Small intestine (tissue), 7 donors: ENCODE measurements at regions not wholly inside any gene's neighbourhood (a gene's known extent, or its start where the extent isn't known, plus 50 kb on each side); places are given as distances from the start of the nearest gene placed in this dataset.

Experiments
- DNase-seq, 2 donors: peaks; one replicate each; pipeline versions ENCODE4 v3.0.0 to v3.0.0-alpha.2; 2013
- FAIRE-seq: peaks from 2 replicates; lab custom pipeline; 2012; peaks lifted over from hg19 to GRCh38; lab: Jason Lieb, UNC
- H3K27ac ChIP-seq, 3 donors: one replicate each; pipeline ENCODE4 v1.5.1; 2013; ENCODE audit warnings: low read length in 2 of 3, mild to moderate bottlenecking in 2 of 3, control low read depth in 1 of 3, inconsistent platforms in 1 of 3, low read depth in 1 of 3, moderate library complexity in 1 of 3
- H3K27me3 ChIP-seq, 3 donors: one replicate each; pipeline ENCODE4 v1.6.1; 2013; ENCODE audit warnings: low read length in 3 of 3, inconsistent platforms in 1 of 3; ENCODE audit not compliant: control insufficient read depth in 3 of 3, insufficient read depth in 3 of 3
- H3K36me3 ChIP-seq, 3 donors: one replicate each; pipeline ENCODE4 v1.6.1; 2013; ENCODE audit warnings: low read length in 3 of 3, inconsistent platforms in 1 of 3, low read depth in 1 of 3, mild to moderate bottlenecking in 1 of 3, moderate library complexity in 1 of 3; ENCODE audit not compliant: control insufficient read depth in 3 of 3, insufficient read depth in 2 of 3
- H3K4me1 ChIP-seq, 3 donors: one replicate each; pipeline ENCODE4 v1.6.1; 2013; ENCODE audit warnings: low read length in 2 of 3, inconsistent platforms in 1 of 3, low read depth in 1 of 3, mild to moderate bottlenecking in 1 of 3, moderate library complexity in 1 of 3; ENCODE audit not compliant: control insufficient read depth in 3 of 3, insufficient read depth in 2 of 3
- H3K4me3 ChIP-seq, 3 donors: one replicate each; pipeline ENCODE4 v1.5.1; 2013; ENCODE audit warnings: low read length in 3 of 3, control low read depth in 1 of 3, inconsistent platforms in 1 of 3, low read depth in 1 of 3, mild to moderate bottlenecking in 1 of 3, moderate library complexity in 1 of 3
- H3K9me3 ChIP-seq, 2 donors: one replicate each; pipeline ENCODE4 v1.6.1; 2013; ENCODE audit warnings: low read depth in 1 of 2, low read length in 1 of 2; ENCODE audit not compliant: control insufficient read depth in 2 of 2, insufficient read depth in 1 of 2
- WGBS, 3 donors: extraction: QIAGEN DNeasy Blood & Tissue Kit; methylation state at CpG; one replicate each; pipeline ENCODE4 v1.1.7; 2013; 5-methylcytosine and 5-hydroxymethylcytosine counted together
- donor health status: healthy with polysubstance abuse.
- donor health status: control.
- donor health status: control.
- donor health status: Bipolar disorder and iron deficiency.
- donor health status: healthy.

DNA sequence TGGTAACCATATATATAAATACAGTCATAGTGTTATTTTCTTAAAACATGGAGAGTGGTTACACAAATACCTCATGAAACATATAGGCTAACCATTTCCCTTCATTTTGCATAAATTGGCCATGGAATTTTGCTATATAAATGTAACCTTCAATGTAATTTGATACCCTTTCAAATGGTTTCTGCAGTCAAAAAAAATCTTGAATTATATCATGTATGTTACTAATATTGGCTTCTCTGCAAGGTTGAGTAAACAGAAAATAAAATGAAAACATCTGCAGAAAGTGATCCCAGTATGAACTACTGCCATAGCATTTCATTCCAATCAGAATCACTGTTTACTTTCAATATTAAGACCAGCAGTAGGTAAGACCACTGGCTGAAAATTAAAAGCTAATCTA lies 1165.9 kb upstream of the TENM3 start:
- no peak for FAIRE-seq
- H3K36me3 ChIP-seq: no peaks in the 10 kb centered on the region
- H3K27ac ChIP-seq: no peak overlapping the region
- peaks cover 0 to 9% of the 10 kb centered on the region in 2 donors for H3K9me3 ChIP-seq
- no peak for DNase-seq
- H3K4me3 ChIP-seq: no peak overlapping the region
- no peaks in the 10 kb centered on the region for H3K27me3 ChIP-seq
- no peaks in the 10 kb centered on the region for H3K4me1 ChIP-seq

DNA sequence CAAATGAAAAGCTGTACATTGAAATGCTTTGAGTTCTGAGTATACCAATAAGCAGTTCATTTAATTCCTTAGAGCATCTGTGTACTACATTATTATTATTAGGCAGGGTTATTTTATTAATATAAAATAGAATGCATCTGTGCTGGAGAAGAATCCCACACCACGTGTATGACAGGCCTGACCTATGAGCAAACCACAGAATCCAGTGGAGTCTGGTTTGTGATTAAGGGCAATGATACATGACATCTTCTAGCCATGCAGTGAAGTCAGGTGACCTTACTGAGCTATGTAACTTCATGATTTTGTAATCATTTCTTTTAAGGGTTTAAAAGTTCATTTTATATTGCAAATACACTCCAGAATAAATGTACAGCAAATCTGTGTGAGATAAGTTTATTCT lies 1165.0 kb upstream of the TENM3 start:
- no peak overlapping the region for H3K4me3 ChIP-seq
- WGBS, 3 donors: 45 to 65% (median 56%) methylated on average over 1 of the region's 1 CpG

DNA sequence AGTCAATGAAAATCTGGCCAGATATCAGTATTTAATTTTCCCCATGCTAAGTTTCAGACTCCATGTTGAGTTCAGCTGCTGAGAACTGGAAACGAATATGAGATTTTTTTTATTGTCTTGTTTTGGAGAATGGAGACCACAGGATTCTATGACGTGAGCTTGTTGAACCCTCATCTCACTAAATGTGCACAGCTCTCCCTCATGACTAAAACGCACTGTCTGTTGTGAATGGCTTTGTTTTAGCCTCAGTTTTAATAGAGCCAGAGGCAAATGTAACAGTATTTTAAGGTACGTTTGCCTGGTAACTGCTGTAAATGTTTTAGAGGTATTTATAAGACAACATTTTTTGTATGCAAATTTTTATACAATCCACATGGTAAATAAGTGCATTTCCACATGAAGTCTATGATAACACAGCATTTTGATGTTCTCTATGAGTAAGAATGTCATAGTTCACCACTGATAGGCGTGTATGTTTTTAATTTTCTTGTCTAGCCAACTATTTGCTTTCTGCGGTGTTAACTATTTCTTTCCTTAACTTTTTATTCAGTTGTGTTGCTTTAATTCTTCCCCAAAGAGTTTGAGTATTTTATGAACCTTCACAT lies 1159.3 kb upstream of the TENM3 start:
- FAIRE-seq: no peak

More for the DNA sequence above, 1165.0 kb upstream of the TENM3 start:
- H3K27me3 ChIP-seq: no peaks in the 10 kb centered on the region
- FAIRE-seq (no peak), DNase-seq (no peak)
- no peaks in the 10 kb centered on the region for H3K36me3 ChIP-seq
- H3K4me1 ChIP-seq: no peaks in the 10 kb centered on the region
- no peak overlapping the region for H3K27ac ChIP-seq
- H3K9me3 ChIP-seq: peaks cover 0 to 9% of the 10 kb centered on the region in 2 donors

DNA sequence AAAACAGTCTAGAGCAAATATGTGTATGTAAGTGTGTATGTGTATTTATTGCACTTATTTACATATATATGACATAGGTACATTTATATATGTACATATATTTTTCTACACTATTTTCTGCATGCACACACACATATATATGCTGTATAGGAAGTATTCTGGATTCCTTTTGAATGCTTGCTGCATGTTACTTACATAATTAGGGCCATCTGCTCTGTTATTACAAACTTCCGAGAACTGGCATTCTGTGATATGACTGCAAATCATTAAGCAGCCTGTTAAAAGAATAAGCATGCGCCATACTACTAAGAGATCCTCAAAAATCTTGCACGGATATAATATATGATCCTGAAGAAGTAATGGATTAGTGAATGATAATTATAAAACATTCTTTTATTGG lies 1157.6 kb upstream of the TENM3 start:
- Histone ChIP-seq H3K4me3 (no peak overlapping the region), H3K36me3 (no peaks in the 10 kb centered on the region), H3K9me3 (no peaks in the 10 kb centered on the region), H3K27me3 (no peaks in the 10 kb centered on the region), H3K4me1 (no peaks in the 10 kb centered on the region), H3K27ac (no peak overlapping the region)
- no peak for FAIRE-seq
- DNase-seq: no peak
- WGBS, 3 donors: 31 to 60% (median 41%) methylated on average over 3 of the region's 3 CpGs

More for the DNA sequence above, 1159.3 kb upstream of the TENM3 start:
- DNase-seq: no peak
- Histone ChIP-seq H3K9me3 (no peaks in the 10 kb centered on the region), H3K36me3 (no peaks in the 10 kb centered on the region), H3K4me3 (no peak overlapping the region), H3K27ac (no peak overlapping the region), H3K4me1 (no peaks in the 10 kb centered on the region), H3K27me3 (no peaks in the 10 kb centered on the region)
- WGBS, 3 donors: 56 to 69% (median 62%) methylated on average over 6 of the region's 6 CpGs

DNA sequence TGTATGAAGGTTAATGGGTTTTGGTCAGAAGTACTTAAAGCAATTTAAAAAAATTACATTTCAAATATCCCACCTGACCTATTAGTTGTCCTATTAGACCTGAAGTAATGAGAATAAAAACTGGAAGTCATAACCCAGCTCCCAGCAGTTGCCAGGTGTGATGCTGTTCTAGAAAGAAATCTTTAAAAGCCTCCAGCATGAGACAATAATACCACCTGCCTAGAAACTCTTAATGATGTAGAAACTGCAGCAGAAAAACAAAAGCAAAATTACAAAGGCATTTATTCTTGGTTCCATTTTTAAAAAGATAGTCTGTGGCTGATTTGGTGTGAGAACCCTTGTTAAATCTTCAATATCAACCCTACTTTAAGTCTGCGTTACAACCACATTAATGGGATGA lies 1137.7 kb upstream of the TENM3 start:
- Histone ChIP-seq H3K4me3 (no peak overlapping the region), H3K27ac (no peak overlapping the region), H3K4me1 (no peaks in the 10 kb centered on the region), H3K36me3 (no peaks in the 10 kb centered on the region), H3K27me3 (no peaks in the 10 kb centered on the region), H3K9me3 (no peaks in the 10 kb centered on the region)
- 84 to 97% (median 91%) methylated on average over 1 of the region's 1 CpG for WGBS, 3 donors
- DNase-seq: no peak
- FAIRE-seq: no peak

DNA sequence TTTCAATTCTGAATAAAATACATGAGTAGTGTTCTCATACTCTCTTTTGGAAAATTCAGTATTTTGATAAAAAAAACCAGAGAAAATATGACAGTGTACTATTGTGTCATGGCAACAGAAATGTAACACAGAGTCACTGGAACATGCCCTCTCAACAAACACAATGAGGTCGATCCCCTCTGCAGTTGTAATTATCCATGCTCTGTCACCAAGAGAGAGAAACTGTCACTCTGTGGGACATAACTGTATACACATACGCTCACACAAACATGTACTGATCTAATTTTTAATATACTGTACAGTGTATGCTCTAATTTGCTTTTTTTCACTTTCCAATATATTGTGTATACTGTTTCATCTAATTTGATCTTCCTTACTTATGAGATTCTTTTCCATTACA lies 1136.8 kb upstream of the TENM3 start:
- Histone ChIP-seq H3K36me3 (no peaks in the 10 kb centered on the region), H3K27ac (no peak overlapping the region), H3K4me3 (no peak overlapping the region), H3K27me3 (no peaks in the 10 kb centered on the region), H3K9me3 (no peaks in the 10 kb centered on the region), H3K4me1 (no peaks in the 10 kb centered on the region)
- DNase-seq (no peak), FAIRE-seq (no peak)
- 59 to 73% (median 72%) methylated on average over 2 of the region's 2 CpGs for WGBS, 3 donors

DNA sequence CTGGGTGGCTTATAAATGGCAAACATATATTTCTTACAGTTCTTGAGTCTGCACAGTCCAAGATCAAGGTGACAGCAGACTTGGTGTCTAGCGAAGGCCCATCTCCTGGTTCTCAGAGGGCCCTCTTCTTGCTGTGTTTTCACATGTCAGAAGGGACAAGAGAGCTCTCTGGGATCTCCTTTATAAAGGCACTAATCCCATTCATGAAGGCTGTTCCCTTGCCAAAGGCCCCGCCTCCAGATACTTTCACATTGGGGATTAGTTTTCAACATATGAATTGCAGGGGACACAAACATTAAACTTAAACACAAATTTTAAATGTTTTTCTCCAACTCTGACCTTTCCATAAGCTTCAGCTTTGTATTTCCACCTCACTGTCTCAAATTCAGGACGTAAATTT lies 1135.0 kb upstream of the TENM3 start:
- FAIRE-seq (no peak), DNase-seq (no peak)
- Histone ChIP-seq H3K27me3 (no peaks in the 10 kb centered on the region), H3K27ac (no peak overlapping the region), H3K4me3 (no peak overlapping the region), H3K4me1 (no peaks in the 10 kb centered on the region), H3K9me3 (no peaks in the 10 kb centered on the region), H3K36me3 (no peaks in the 10 kb centered on the region)
- 70 to 87% (median 77%) methylated on average over 3 of the region's 3 CpGs for WGBS, 3 donors

DNA sequence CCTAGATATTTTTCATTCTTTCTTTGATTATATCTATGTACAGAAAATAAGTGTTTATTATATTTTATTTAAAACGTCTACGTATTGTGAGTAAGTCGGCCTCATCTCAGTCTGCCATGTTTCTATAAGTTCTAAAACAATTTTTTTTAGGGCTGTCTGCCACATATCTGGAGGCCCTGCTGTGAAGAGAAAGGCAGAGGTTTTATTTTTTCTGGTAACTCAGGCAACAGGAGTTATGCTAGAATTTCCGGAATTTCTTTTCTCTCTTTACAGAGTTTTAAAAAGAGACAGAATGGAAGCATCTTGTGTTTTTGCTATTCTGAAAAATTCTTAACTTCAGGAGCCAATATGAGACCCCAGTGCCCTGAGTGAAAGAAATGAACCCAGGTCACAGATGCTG lies 1124.0 kb upstream of the TENM3 start:
- 88 to 92% (median 90%) methylated on average over 4 of the region's 4 CpGs for WGBS, 3 donors

DNA sequence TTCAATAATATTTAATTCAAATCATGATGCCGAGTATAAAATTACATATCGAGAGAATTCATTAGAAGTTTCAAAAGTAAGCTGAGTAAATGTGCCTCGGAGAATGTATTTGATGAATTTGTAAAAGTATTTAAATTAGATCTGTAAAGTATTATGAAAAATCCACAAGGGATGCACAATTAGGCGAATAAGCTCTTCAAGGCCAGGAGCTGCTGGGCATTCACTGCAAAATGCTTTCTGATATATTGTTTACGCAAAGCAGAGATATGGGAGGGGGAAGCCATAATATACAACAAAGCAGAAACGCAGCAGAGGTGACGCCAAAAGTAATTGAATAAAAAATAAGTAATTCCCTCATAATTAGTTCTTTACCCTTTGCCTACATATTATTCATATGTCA lies 1121.5 kb upstream of the TENM3 start:
- FAIRE-seq (no peak), DNase-seq (no peak)
- WGBS, 3 donors: 82 to 85% (median 84%) methylated on average over 7 of the region's 7 CpGs
- no peaks in the 10 kb centered on the region for H3K36me3 ChIP-seq
- no peak overlapping the region for H3K27ac ChIP-seq
- no peak overlapping the region for H3K4me3 ChIP-seq
- H3K27me3 ChIP-seq: no peaks in the 10 kb centered on the region
- H3K9me3 ChIP-seq: no peaks in the 10 kb centered on the region
- no peaks in the 10 kb centered on the region for H3K4me1 ChIP-seq

More for the DNA sequence above, 1124.0 kb upstream of the TENM3 start:
- no peak overlapping the region for H3K4me3 ChIP-seq
- H3K4me1 ChIP-seq: no peaks in the 10 kb centered on the region
- H3K36me3 ChIP-seq: no peaks in the 10 kb centered on the region
- no peaks in the 10 kb centered on the region for H3K9me3 ChIP-seq
- no peaks in the 10 kb centered on the region for H3K27me3 ChIP-seq
- FAIRE-seq: no peak
- no peak overlapping the region for H3K27ac ChIP-seq
- DNase-seq: no peak
